LNCaP clone FGC (cell line): ENCODE measurements at regions not wholly inside any gene's neighbourhood (a gene's known extent, or its start where the extent isn't known, plus 50 kb on each side); places are given as distances from the start of the nearest gene placed in this dataset.

ENCODE experiments used
- DNase-seq: peaks from one replicate; pipeline ENCODE4 v3.0.0-alpha.2; 2011; ENCODE audit warnings: low read depth
- H3K4me3 ChIP-seq: 2 replicates; pipeline ENCODE4 v1.5.1; 2011; ENCODE audit warnings: mild to moderate bottlenecking, low read depth, low read length, control low read depth
- CTCF ChIP-seq: IDR thresholded peaks from 2 replicates; pipeline ENCODE4 v1.5.1; 2012; ENCODE audit warnings: mild to moderate bottlenecking; ENCODE audit not compliant: control insufficient read depth, insufficient read depth; ENCODE audit errors: extremely low read depth

DNA sequence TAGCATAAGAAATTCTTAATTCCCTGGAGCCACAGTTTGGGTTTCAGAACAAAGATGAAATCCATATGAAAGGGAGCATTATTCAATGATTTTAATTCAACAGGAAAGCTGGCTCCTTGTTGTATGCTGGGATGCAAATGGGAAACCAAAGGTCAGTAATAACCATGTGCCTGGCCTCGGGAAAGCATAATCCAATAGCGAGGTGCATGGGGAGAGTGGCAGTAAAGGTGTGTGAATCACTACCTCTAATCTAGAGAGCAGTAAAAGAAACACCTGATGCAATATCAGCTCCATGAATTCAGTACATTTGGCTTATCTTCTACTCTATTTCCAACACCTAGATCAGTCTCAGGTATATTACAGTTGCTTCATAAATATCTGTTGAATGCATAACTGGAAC is 220.1 kb downstream of the FBXO15 start:
- DNase-seq: no peak
- TF ChIP-seq CTCF: no peak
- no peak overlapping the region for H3K4me3 ChIP-seq

DNA sequence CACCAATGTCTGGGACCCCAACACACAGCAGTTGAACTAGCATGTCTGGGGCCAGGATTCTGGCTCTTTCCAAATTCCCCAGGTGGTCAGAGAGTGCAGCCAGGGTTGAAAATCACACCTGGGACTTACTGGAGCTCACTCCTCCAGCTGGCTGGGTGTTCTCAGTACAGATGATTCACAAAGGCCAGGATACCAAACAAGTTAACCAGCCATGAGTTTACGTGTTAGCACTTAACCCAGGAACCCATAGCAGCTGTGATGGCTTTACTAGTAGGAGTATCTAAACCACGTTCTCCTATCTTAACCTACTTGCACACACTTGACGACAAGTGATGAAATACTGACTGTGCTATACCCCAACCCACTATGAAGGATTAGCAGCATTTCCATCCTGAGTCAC is 222.8 kb downstream of the FBXO15 start:
- no peak for TF ChIP-seq CTCF
- H3K4me3 ChIP-seq: no peak overlapping the region
- no peak for DNase-seq

GRCh38 chr18:73924307-73924706 is 223.3 kb downstream of the FBXO15 start:
- no peak for DNase-seq
- TF ChIP-seq CTCF: no peak
- no peak overlapping the region for H3K4me3 ChIP-seq

DNA sequence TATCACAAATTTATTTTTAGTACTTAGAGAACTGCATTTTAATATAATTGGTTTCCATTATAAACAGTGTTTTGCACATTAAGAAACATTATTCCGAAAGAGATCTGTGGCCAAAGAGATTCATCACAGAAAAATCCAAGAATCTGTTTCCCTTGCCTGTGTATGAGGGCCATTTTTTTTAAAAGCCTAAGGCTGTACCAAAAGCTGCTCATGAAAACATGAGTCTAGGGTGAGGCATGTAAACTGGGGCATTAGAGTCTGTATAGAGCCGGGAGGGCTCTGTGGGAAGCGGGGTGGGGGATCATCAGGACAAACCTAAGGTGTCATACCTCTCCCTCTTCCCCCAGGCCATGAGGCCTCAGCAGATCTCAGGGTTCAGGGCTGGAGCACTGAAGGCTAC is 223.8 kb downstream of the FBXO15 start:
- no peak for TF ChIP-seq CTCF
- no peak overlapping the region for H3K4me3 ChIP-seq
- no peak for DNase-seq

DNA sequence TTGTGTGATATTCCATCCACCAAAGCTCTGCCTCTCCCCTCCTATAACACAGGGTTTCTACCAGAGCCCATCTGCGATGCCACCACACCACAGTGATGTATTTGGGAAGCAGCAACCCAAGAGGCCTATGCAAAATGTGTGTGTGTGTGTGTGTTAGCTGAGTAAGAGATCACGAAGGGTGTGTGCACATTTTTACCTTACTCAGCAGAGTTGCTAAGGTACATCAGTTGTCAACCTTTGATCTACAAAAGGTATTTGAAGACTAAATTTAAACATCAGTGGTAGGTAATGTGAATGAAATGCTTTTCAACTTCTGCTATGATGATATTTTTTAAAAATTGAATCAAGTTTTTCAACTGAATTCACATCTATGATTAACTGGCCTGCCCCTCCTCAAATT is 227.6 kb downstream of the FBXO15 start:
- no peak for TF ChIP-seq CTCF
- no peak overlapping the region for H3K4me3 ChIP-seq
- DNase-seq: no peak

DNA sequence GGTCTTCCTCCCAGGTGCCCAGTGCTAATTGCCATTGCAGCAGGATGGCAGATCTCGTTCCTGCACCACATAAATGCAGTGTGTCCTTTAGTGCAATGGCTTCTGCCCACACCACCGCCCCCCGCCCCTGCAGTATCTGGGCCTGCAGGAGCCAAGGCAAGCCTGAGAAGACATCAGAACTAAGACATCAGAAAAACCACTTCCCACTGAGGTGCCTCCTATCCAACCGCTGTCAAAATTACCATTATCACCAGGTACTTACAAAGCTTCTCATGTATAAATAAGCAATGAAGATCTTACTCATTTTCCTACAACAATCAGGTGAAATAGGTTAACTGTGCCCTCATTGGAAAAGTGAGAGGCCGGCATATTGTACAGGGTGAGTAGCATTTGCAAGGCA is 228.8 kb downstream of the FBXO15 start:
- H3K4me3 ChIP-seq: no peak overlapping the region
- no peak for TF ChIP-seq CTCF
- DNase-seq: no peak

GRCh38 chr18:73917046-73917445 is 230.6 kb downstream of the FBXO15 start:
- no peak overlapping the region for H3K4me3 ChIP-seq
- no peak for DNase-seq
- TF ChIP-seq CTCF: no peak
